GM23248 (cell line): ENCODE measurements at regions not wholly inside any gene's neighbourhood (a gene's known extent, or its start where the extent isn't known, plus 50 kb on each side); places are given as distances from the start of the nearest gene placed in this dataset.
A peak's percentile ranks its signal among the peaks of the same experiment; 100 is the strongest.

ENCODE experiments used
- DNase-seq: peaks from one replicate; pipeline ENCODE4 v3.0.0-alpha.2; 2015
- H2AFZ ChIP-seq: fragments of 200-600 bp; sonication (generic); 2 replicates; pipeline ENCODE4 v1.6.1; 2016; ENCODE audit warnings: antibody characterized with exemption
- H3F3A ChIP-seq: fragments of 200-600 bp; sonication (generic); 2 replicates; pipeline ENCODE4 v1.6.1; 2016; ENCODE audit warnings: mild to moderate bottlenecking, antibody characterized with exemption, mixed run types; ENCODE audit not compliant: insufficient read depth
- H3K27ac ChIP-seq: fragments of 200-600 bp; sonication (generic); 2 replicates; pipeline ENCODE4 v1.5.1; 2016; ENCODE audit warnings: mild to moderate bottlenecking
- H3K27me3 ChIP-seq: fragments of 200-600 bp; sonication (generic); replicated peaks from 2 replicates; pipeline ENCODE4 v1.6.1; 2016; ENCODE audit warnings: mild to moderate bottlenecking; ENCODE audit not compliant: insufficient read depth
- H3K36me3 ChIP-seq: fragments of 200-600 bp; sonication (generic); 2 replicates; pipeline ENCODE4 v1.6.1; 2016; ENCODE audit warnings: low read depth, mild to moderate bottlenecking
- H3K4me1 ChIP-seq: fragments of 200-600 bp; sonication (generic); 2 replicates; pipeline ENCODE4 v1.6.1; 2016; ENCODE audit warnings: mild to moderate bottlenecking; ENCODE audit not compliant: insufficient read depth
- H3K4me2 ChIP-seq: fragments of 200-600 bp; sonication (generic); one replicate; pipeline ENCODE4 v1.6.1; 2016; ENCODE audit warnings: mild to moderate bottlenecking; ENCODE audit not compliant: unreplicated experiment
- H3K4me3 ChIP-seq: fragments of 200-600 bp; sonication (generic); 2 replicates; pipeline ENCODE4 v1.5.1; 2016; ENCODE audit warnings: mild to moderate bottlenecking
- H3K79me2 ChIP-seq: fragments of 200-600 bp; sonication (generic); 2 replicates; pipeline ENCODE4 v1.6.1; 2016; ENCODE audit warnings: mild to moderate bottlenecking; ENCODE audit not compliant: insufficient read depth
- H3K9ac ChIP-seq: fragments of 200-600 bp; sonication (generic); 2 replicates; pipeline ENCODE4 v1.6.1; 2016; ENCODE audit warnings: mild to moderate bottlenecking
- H3K9me2 ChIP-seq: fragments of 200-600 bp; sonication (generic); 2 replicates; pipeline ENCODE4 v1.6.1; 2016; ENCODE audit warnings: mixed run types, mild to moderate bottlenecking, moderate library complexity; ENCODE audit not compliant: insufficient read depth
- H3K9me3 ChIP-seq: fragments of 200-600 bp; sonication (generic); one replicate; pipeline ENCODE4 v1.6.1; 2017; ENCODE audit warnings: low read depth
- H4K20me1 ChIP-seq: fragments of 200-600 bp; sonication (generic); 2 replicates; pipeline ENCODE4 v1.6.0; 2016; ENCODE audit not compliant: insufficient read depth
- EZH2 ChIP-seq: fragments of 200-600 bp; sonication (generic); IDR thresholded peaks from 2 replicates; pipeline ENCODE4 v1.6.1; 2018; ENCODE audit warnings: antibody characterized with exemption, mild to moderate bottlenecking; ENCODE audit not compliant: insufficient read depth, poor library complexity, severe bottlenecking
- EZH2phosphoT487 ChIP-seq: fragments of 200-600 bp; sonication (generic); IDR thresholded peaks from 2 replicates; pipeline ENCODE4 v1.6.1; 2018; ENCODE audit warnings: antibody characterized with exemption, moderate library complexity, mild to moderate bottlenecking, low read depth; ENCODE audit not compliant: insufficient read depth
- WGBS, 2 experiments: methylation state at CpG; one replicate each; pipeline ENCODE4 v1.1.6; 2015 to 2017; ENCODE audit warnings: low lambda C conversion rate in 2 of 2, low coverage in 1 of 2; ENCODE audit errors: missing lambda C conversion rate in 2 of 2; 5-methylcytosine and 5-hydroxymethylcytosine counted together
- in situ Hi-C: fragments of 300-500 bp; cut with MboI; formaldehyde crosslinking; loops from 2 replicates; pipeline ENCODE4 v1.15.0; 2020

GRCh38 chr6:10309457-10310329 is 105.2 kb downstream of the TFAP2A start:
- Histone ChIP-seq H3K9me3 (no peaks in the 10 kb centered on the region), H2AFZ (0 out of 2 replicates have a peak overlapping the region, but pooled peaks have one; percentile 10), H4K20me1 (no peaks in the 10 kb centered on the region), H3K79me2 (no peaks in the 10 kb centered on the region), H3K27me3 (no peaks in the 10 kb centered on the region), H3K9me2 (no peaks in the 10 kb centered on the region), H3K36me3 (no peaks in the 10 kb centered on the region), H3K4me3 (no peak overlapping the region), H3K4me2 (no peak overlapping the region), H3K4me1 (no peaks in the 10 kb centered on the region), H3K27ac (no peak overlapping the region), H3K9ac (no peak overlapping the region), H3F3A (no peaks in the 10 kb centered on the region)
- DNase-seq = no peak
- 16 to 18% methylated on average over 7 of the region's 7 CpGs for WGBS, 2 experiments
- TF ChIP-seq EZH2 (no peak), EZH2phosphoT487 (no peak)
- in situ Hi-C loops = no loop called here

GRCh38 chr6:10307476-10307875 is 107.4 kb downstream of the TFAP2A start:
- DNase-seq = no peak
- Histone ChIP-seq H3F3A (no peaks in the 10 kb centered on the region), H3K9ac (no peak overlapping the region), H2AFZ (no peak overlapping the region), H4K20me1 (no peaks in the 10 kb centered on the region), H3K79me2 (no peaks in the 10 kb centered on the region), H3K36me3 (no peaks in the 10 kb centered on the region), H3K27ac (no peak overlapping the region), H3K9me2 (no peaks in the 10 kb centered on the region), H3K4me1 (no peaks in the 10 kb centered on the region), H3K4me2 (no peak overlapping the region), H3K9me3 (no peaks in the 10 kb centered on the region), H3K4me3 (no peak overlapping the region), H3K27me3 (no peaks in the 10 kb centered on the region)
- no peak for TF ChIP-seq EZH2
- TF ChIP-seq EZH2phosphoT487 = no peak
- in situ Hi-C loops = no loop called here
- WGBS, 2 experiments = 38 to 45% methylated on average over 3 of the region's 3 CpGs

DNA sequence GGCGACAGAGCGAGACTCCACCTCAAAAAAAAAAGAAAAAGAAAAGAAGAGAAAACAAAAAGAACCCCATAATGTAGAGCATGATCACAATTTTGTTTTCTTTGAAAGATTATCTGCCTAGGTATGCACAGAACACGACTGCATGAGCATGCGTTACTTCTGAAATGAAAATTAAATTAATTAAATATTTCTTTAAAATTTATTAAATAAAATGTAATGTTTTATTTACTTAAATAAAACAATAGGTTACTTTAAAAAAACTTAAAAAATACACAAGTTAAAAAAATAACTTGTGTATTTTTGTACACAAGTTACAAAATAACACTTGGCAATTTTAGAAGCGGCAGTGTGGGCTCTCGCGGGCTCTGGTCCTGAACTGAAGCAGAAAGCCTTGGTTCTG is 107.8 kb downstream of the TFAP2A start:
- DNase-seq = no peak
- H3K4me1 ChIP-seq = no peaks in the 10 kb centered on the region
- 69 to 71% methylated on average over 7 of the region's 7 CpGs for WGBS, 2 experiments
- no peak overlapping the region for H2AFZ ChIP-seq
- H3K9me2 ChIP-seq = no peaks in the 10 kb centered on the region
- no peaks in the 10 kb centered on the region for H4K20me1 ChIP-seq
- H3K27ac ChIP-seq = no peak overlapping the region
- TF ChIP-seq EZH2 = no peak
- no peak for TF ChIP-seq EZH2phosphoT487
- H3F3A ChIP-seq = no peaks in the 10 kb centered on the region
- no peaks in the 10 kb centered on the region for H3K79me2 ChIP-seq
- H3K36me3 ChIP-seq = no peaks in the 10 kb centered on the region
- H3K4me2 ChIP-seq = no peak overlapping the region
- H3K9me3 ChIP-seq = no peaks in the 10 kb centered on the region
- H3K27me3 ChIP-seq = no peaks in the 10 kb centered on the region
- no peak overlapping the region for H3K9ac ChIP-seq
- in situ Hi-C loops = no loop called here
- no peak overlapping the region for H3K4me3 ChIP-seq

DNA sequence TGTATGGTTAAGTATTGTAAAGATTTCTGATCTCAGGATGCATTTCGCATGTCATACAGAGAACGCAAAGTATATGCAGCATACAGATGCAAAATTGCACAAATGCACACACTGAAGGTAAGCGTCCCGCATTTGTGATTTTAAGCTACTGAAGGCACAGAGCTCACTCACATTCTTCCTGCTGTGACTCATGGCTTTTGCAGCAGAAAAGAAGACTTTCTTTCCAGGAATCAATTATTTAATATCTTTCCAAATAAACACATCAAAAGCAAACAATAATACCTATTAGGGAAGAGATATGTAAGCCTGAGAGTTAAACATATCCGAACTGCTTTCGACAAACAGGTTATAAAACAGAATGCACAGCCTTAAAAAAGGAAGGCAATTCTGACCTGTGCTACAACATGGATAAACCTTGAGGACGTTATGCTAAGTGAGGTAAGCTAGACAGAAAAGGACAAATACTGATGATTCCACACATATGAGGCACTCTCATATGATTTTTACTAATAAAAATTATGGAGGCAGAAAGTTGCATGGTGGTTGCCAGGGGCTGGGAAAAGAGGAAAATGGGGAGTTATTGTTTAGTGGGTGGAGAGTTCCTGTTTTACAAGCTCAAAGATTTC is 109.0 kb downstream of the TFAP2A start:
- 55 to 64% methylated on average over 7 of the region's 7 CpGs for WGBS, 2 experiments
- H3K27ac ChIP-seq = no peak overlapping the region
- H2AFZ ChIP-seq = no peak overlapping the region
- H3K79me2 ChIP-seq = no peaks in the 10 kb centered on the region
- no peaks in the 10 kb centered on the region for H3K36me3 ChIP-seq
- DNase-seq = no peak
- no peaks in the 10 kb centered on the region for H3K4me1 ChIP-seq
- H3K4me2 ChIP-seq = no peak overlapping the region
- TF ChIP-seq EZH2phosphoT487 (no peak), EZH2 (no peak)
- no peaks in the 10 kb centered on the region for H3K9me2 ChIP-seq
- H3K27me3 ChIP-seq = no peaks in the 10 kb centered on the region
- H3K4me3 ChIP-seq = no peak overlapping the region
- H3K9ac ChIP-seq = no peak overlapping the region
- H4K20me1 ChIP-seq = no peaks in the 10 kb centered on the region
- in situ Hi-C loops = no loop called here
- H3F3A ChIP-seq = no peaks in the 10 kb centered on the region
- no peaks in the 10 kb centered on the region for H3K9me3 ChIP-seq
